ENCODE measurements at regions not wholly inside any gene's neighbourhood (a gene's known extent, or its start where the extent isn't known, plus 50 kb on each side); places are given as distances from the start of the nearest gene placed in this dataset.

GRCh38 chr7:81469153-81469868, 300.5 kb downstream of the HGF start:
- TF ChIP-seq, protein P1, sequence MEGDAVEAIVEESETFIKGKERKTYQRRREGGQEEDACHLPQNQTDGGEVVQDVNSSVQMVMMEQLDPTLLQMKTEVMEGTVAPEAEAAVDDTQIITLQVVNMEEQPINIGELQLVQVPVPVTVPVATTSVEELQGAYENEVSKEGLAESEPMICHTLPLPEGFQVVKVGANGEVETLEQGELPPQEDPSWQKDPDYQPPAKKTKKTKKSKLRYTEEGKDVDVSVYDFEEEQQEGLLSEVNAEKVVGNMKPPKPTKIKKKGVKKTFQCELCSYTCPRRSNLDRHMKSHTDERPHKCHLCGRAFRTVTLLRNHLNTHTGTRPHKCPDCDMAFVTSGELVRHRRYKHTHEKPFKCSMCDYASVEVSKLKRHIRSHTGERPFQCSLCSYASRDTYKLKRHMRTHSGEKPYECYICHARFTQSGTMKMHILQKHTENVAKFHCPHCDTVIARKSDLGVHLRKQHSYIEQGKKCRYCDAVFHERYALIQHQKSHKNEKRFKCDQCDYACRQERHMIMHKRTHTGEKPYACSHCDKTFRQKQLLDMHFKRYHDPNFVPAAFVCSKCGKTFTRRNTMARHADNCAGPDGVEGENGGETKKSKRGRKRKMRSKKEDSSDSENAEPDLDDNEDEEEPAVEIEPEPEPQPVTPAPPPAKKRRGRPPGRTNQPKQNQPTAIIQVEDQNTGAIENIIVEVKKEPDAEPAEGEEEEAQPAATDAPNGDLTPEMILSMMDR (conservative IDR thresholded peaks at IDR 0.05 in 1 of 2, IDR thresholded peaks at IDR 0.05 in 1 of 2; ENCODE audit: low read depth in 1 of 2, low read length in 2 of 2): no peak
- no peak for TF ChIP-seq EZH2 (IDR thresholded peaks at IDR 0.05; ENCODE audit: low read length, missing control alignments)

All from fibroblast of lung (primary cell).